CD14-positive monocyte (primary cell): ENCODE measurements at regions not wholly inside any gene's neighbourhood (a gene's known extent, or its start where the extent isn't known, plus 50 kb on each side); places are given as distances from the start of the nearest gene placed in this dataset.

Experiments
- DNase-seq, 3 donors: peaks; one replicate each; pipeline ENCODE4 v3.0.0-alpha.2; 2011 to 2022
- H2AFZ ChIP-seq: 2 replicates; pipeline ENCODE4 v1.6.0; 2012; ENCODE audit warnings: mild to moderate bottlenecking, low read depth, low read length, inconsistent platforms; ENCODE audit not compliant: insufficient read depth, poor library complexity, severe bottlenecking
- H3K27ac ChIP-seq, 2 donors: 1 replicate in 1 of 2; 2 replicates in 1 of 2; pipeline ENCODE4 v1.5.1; 2012 to 2013; ENCODE audit warnings: low read length in 2 of 2, control low read depth in 1 of 2, inconsistent platforms in 1 of 2, low read depth in 1 of 2, mild to moderate bottlenecking in 1 of 2
- H3K27me3 ChIP-seq, 2 donors: one replicate each; pipeline versions ENCODE4 v1.6.0 to v1.6.1; 2011 to 2013; ENCODE audit warnings: low read length in 2 of 2; ENCODE audit not compliant: control insufficient read depth in 2 of 2, insufficient read depth in 2 of 2
- H3K36me3 ChIP-seq, 2 donors: replicated peaks in 1 of 2; 1 replicate in 1 of 2; 2 replicates in 1 of 2; pipeline versions ENCODE4 v1.5.1 to v1.6.1; 2012 to 2013; ENCODE audit warnings: low read length in 2 of 2, control low read depth in 1 of 2, inconsistent platforms in 1 of 2, mild to moderate bottlenecking in 1 of 2; ENCODE audit not compliant: insufficient read depth in 2 of 2, control insufficient read depth in 1 of 2
- H3K4me1 ChIP-seq, 2 donors: 1 replicate in 1 of 2; 2 replicates in 1 of 2; pipeline versions ENCODE4 v1.5.1 to v1.6.1; 2012 to 2013; ENCODE audit warnings: low read length in 2 of 2, control low read depth in 1 of 2, inconsistent platforms in 1 of 2, mild to moderate bottlenecking in 1 of 2, moderate library complexity in 1 of 2; ENCODE audit not compliant: insufficient read depth in 2 of 2, control insufficient read depth in 1 of 2
- H3K4me2 ChIP-seq: replicated peaks from 2 replicates; pipeline ENCODE3; 2012; ENCODE audit warnings: low read length, moderate library complexity, mild to moderate bottlenecking; ENCODE audit not compliant: poor library complexity, severe bottlenecking; ENCODE audit errors: extremely low read depth
- H3K4me3 ChIP-seq, 3 experiments: fragments of 200-600 bp in 1 of 3; sonication (generic) in 1 of 3; replicated peaks in 1 of 3; 1 replicate in 2 of 3; 2 replicates in 1 of 3; pipeline ENCODE4 v1.5.1; 2011 to 2013; ENCODE audit warnings: low read length in 3 of 3, mild to moderate bottlenecking in 3 of 3, control low read depth in 2 of 3, low read depth in 2 of 3, inconsistent platforms in 1 of 3, moderate library complexity in 1 of 3
- H3K79me2 ChIP-seq: 2 replicates; pipeline ENCODE4 v1.6.0; 2012; ENCODE audit warnings: mild to moderate bottlenecking, control low read depth, inconsistent platforms, low read length, moderate library complexity; ENCODE audit not compliant: insufficient read depth
- H3K9ac ChIP-seq: 2 replicates; pipeline ENCODE4 v1.6.0; 2017; ENCODE audit warnings: low read length, mild to moderate bottlenecking; ENCODE audit not compliant: insufficient read depth, poor library complexity, severe bottlenecking
- H3K9me3 ChIP-seq, 2 donors: replicated peaks in 1 of 2; 1 replicate in 1 of 2; 2 replicates in 1 of 2; pipeline versions ENCODE4 v1.5.1 to v1.6.1; 2012 to 2013; ENCODE audit warnings: low read length in 2 of 2, control low read depth in 1 of 2; ENCODE audit not compliant: control insufficient read depth in 1 of 2, insufficient read depth in 1 of 2
- H4K20me1 ChIP-seq: 2 replicates; pipeline ENCODE4 v1.6.0; 2012; ENCODE audit warnings: mild to moderate bottlenecking, low read length, control low read depth, moderate library complexity; ENCODE audit not compliant: insufficient read depth
- H3K27ac Mint-ChIP-seq, 7 donors: one replicate each; pipeline ENCODE4 v1.8.0; 2020; ENCODE audit warnings: mild to moderate bottlenecking in 7 of 7, mixed read lengths in 7 of 7, moderate library complexity in 6 of 7, inconsistent platforms in 2 of 7
- H3K27me3 Mint-ChIP-seq, 3 donors: one replicate each; pipeline ENCODE4 v1.8.0; 2021 to 2022; ENCODE audit warnings: low read depth in 3 of 3, mild to moderate bottlenecking in 3 of 3, mixed read lengths in 3 of 3, moderate library complexity in 3 of 3, inconsistent platforms in 1 of 3
- H3K36me3 Mint-ChIP-seq, 2 donors: one replicate each; pipeline ENCODE4 v1.8.0; 2020; ENCODE audit warnings: mixed read lengths in 2 of 2, inconsistent platforms in 1 of 2, mild to moderate bottlenecking in 1 of 2
- H3K4me1 Mint-ChIP-seq: one replicate; pipeline ENCODE4 v1.8.0; 2020; ENCODE audit warnings: mild to moderate bottlenecking, mixed read lengths
- H3K4me3 Mint-ChIP-seq, 2 donors: one replicate each; pipeline ENCODE4 v1.8.0; 2020; ENCODE audit warnings: mild to moderate bottlenecking in 2 of 2, mixed read lengths in 2 of 2, moderate library complexity in 1 of 2
- H3K9me3 Mint-ChIP-seq, 7 donors: one replicate each; pipeline ENCODE4 v1.8.0; 2020 to 2022; ENCODE audit warnings: mixed read lengths in 7 of 7, mild to moderate bottlenecking in 6 of 7, moderate library complexity in 6 of 7, inconsistent platforms in 2 of 7
- CTCF ChIP-seq: fragments of 200-600 bp; IDR thresholded peaks from one replicate; pipeline ENCODE4 v1.8.0; 2022; ENCODE audit warnings: antibody characterized with exemption, mild to moderate bottlenecking
- WGBS: methylation state at CpG from one replicate; pipeline ENCODE4 v1.1.5; 2013; ENCODE audit warnings: missing lambda C conversion rate; ENCODE audit not compliant: insufficient coverage; 5-methylcytosine and 5-hydroxymethylcytosine counted together
- intact Hi-C, 2 donors: fragments of 100-400 bp; cut with micrococcal nuclease; formaldehyde crosslinking; loops; one replicate each; pipeline versions ENCODE4 v1.15.0 to v1.15.1; 2023

GRCh38 chr7:131904760-131905327 is 348.4 kb upstream of the PODXL start:
- intact Hi-C loops, result no loop called here
- no peaks in the 10 kb centered on the region for H3K36me3 Mint-ChIP-seq
- TF ChIP-seq CTCF, result no peak
- H2AFZ ChIP-seq, result no peak overlapping the region
- no peaks in the 10 kb centered on the region for H4K20me1 ChIP-seq
- H3K79me2 ChIP-seq, result no peaks in the 10 kb centered on the region
- peaks cover 14 to 22% of the 10 kb centered on the region in 2 donors for H3K27me3 ChIP-seq
- no peak overlapping the region for H3K4me3 Mint-ChIP-seq
- H3K27ac Mint-ChIP-seq, result no peak overlapping the region
- H3K4me2 ChIP-seq, result no peak overlapping the region
- no peak overlapping the region for H3K27ac ChIP-seq
- peaks cover 2 to 23% (median 16%) of the 10 kb centered on the region in 7 donors for H3K9me3 Mint-ChIP-seq
- no peaks in the 10 kb centered on the region for H3K36me3 ChIP-seq
- DNase-seq, result no peak
- WGBS, result 75% methylated on average over 1 of the region's 3 CpGs
- no peak overlapping the region for H3K4me3 ChIP-seq
- H3K27me3 Mint-ChIP-seq, result peaks cover 18 to 32% (median 21%) of the 10 kb centered on the region in 3 donors
- no peaks in the 10 kb centered on the region for H3K4me1 ChIP-seq
- no peak overlapping the region for H3K9ac ChIP-seq
- H3K4me1 Mint-ChIP-seq, result no peaks in the 10 kb centered on the region
- H3K9me3 ChIP-seq, result peaks cover 3 to 9% of the 10 kb centered on the region in 2 donors

GRCh38 chr7:131903315-131903714 is 346.9 kb upstream of the PODXL start:
- intact Hi-C loops, result no loop called here
- H3K27ac ChIP-seq, result no peak overlapping the region
- H2AFZ ChIP-seq, result no peak overlapping the region
- peaks cover 6 to 11% of the 10 kb centered on the region in 2 donors for H3K27me3 ChIP-seq
- TF ChIP-seq CTCF, result no peak
- no peaks in the 10 kb centered on the region for H4K20me1 ChIP-seq
- H3K36me3 ChIP-seq, result no peaks in the 10 kb centered on the region
- no peaks in the 10 kb centered on the region for H3K4me1 ChIP-seq
- H3K4me3 Mint-ChIP-seq, result no peak overlapping the region
- peaks cover 0 to 9% of the 10 kb centered on the region in 2 donors for H3K9me3 ChIP-seq
- H3K4me1 Mint-ChIP-seq, result no peaks in the 10 kb centered on the region
- H3K9me3 Mint-ChIP-seq, result peaks cover 0 to 16% (median 8%) of the 10 kb centered on the region in 7 donors
- H3K4me3 ChIP-seq, result no peak overlapping the region
- no peaks in the 10 kb centered on the region for H3K79me2 ChIP-seq
- WGBS, result no CpG with 5 or more reads among the region's 1 CpG
- no peak overlapping the region for H3K27ac Mint-ChIP-seq
- no peak overlapping the region for H3K9ac ChIP-seq
- no peak for DNase-seq
- peaks cover 7 to 20% (median 10%) of the 10 kb centered on the region in 3 donors for H3K27me3 Mint-ChIP-seq
- H3K36me3 Mint-ChIP-seq, result no peaks in the 10 kb centered on the region
- no peak overlapping the region for H3K4me2 ChIP-seq
